ENCODE measurements at regions not wholly inside any gene's neighbourhood (a gene's known extent, or its start where the extent isn't known, plus 50 kb on each side); places are given as distances from the start of the nearest gene placed in this dataset.

DNA sequence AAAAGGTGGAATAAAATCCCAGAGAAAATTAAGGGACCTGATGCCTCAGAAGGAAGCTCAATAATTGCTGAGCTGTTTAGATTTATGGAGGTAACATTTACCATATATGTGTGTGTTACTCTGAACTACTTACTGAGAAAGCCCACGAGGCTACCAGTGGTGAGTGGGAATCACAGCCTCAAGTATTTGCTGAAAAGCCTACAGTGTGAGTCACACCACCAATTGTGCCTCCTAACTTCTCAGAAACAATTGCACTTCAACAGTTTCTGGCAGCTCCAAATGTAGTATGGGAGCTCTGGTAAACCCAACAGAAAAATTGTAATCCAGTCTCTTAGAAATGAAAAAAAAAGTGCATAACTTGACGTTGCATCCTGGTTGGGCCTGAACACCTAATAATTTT, 551.6 kb downstream of the PRDM9 start:
- Histone ChIP-seq H3F3A (ENCODE audit: insufficient read depth, low read length, poor library complexity, severe bottlenecking) (no peaks in the 10 kb centered on the region), H3K4me2 (ENCODE audit: low read length) (no peak overlapping the region), H3K9ac (ENCODE audit: low read length) (no peak overlapping the region), H3K4me3 (ENCODE audit: low read length) (no peak overlapping the region), H3K79me2 (replicated peaks; ENCODE audit: insufficient read depth, low read length) (no peaks in the 10 kb centered on the region), H3K27ac (ENCODE audit: low read length) (no peak overlapping the region), H3K9me2 (ENCODE audit: insufficient read depth, low read length) (no peaks in the 10 kb centered on the region), H3K9me3 (ENCODE audit: low read length) (no peaks in the 10 kb centered on the region), H3K36me3 (ENCODE audit: insufficient read depth, low read length) (no peaks in the 10 kb centered on the region), H3K27me3 (ENCODE audit: insufficient read depth, low read depth, low read length) (no peaks in the 10 kb centered on the region), H2AFZ (ENCODE audit: low read depth, low read length) (no peak overlapping the region), H4K20me1 (ENCODE audit: insufficient read depth) (no peaks in the 10 kb centered on the region)
- TF ChIP-seq, protein P1, sequence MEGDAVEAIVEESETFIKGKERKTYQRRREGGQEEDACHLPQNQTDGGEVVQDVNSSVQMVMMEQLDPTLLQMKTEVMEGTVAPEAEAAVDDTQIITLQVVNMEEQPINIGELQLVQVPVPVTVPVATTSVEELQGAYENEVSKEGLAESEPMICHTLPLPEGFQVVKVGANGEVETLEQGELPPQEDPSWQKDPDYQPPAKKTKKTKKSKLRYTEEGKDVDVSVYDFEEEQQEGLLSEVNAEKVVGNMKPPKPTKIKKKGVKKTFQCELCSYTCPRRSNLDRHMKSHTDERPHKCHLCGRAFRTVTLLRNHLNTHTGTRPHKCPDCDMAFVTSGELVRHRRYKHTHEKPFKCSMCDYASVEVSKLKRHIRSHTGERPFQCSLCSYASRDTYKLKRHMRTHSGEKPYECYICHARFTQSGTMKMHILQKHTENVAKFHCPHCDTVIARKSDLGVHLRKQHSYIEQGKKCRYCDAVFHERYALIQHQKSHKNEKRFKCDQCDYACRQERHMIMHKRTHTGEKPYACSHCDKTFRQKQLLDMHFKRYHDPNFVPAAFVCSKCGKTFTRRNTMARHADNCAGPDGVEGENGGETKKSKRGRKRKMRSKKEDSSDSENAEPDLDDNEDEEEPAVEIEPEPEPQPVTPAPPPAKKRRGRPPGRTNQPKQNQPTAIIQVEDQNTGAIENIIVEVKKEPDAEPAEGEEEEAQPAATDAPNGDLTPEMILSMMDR (IDR thresholded peaks at IDR 0.05; ENCODE audit: poor library complexity, severe bottlenecking) = no peak
- no peak for TF ChIP-seq TAF1 (IDR thresholded peaks at IDR 0.05; ENCODE audit: low read depth)
- TF ChIP-seq POLR2AphosphoS5 (IDR thresholded peaks at IDR 0.05) = no peak
- TF ChIP-seq EP300 (conservative IDR thresholded peaks at IDR 0.05; ENCODE audit: poor library complexity, severe bottlenecking) = no peak
- TF ChIP-seq MXI1 (conservative IDR thresholded peaks at IDR 0.05; ENCODE audit: poor library complexity, severe bottlenecking) = no peak
- no peak for TF ChIP-seq EZH2 (IDR thresholded peaks at IDR 0.05; ENCODE audit: borderline replicate concordance, insufficient read depth, low read length, poor library complexity, severe bottlenecking)
- TF ChIP-seq, protein P2, sequence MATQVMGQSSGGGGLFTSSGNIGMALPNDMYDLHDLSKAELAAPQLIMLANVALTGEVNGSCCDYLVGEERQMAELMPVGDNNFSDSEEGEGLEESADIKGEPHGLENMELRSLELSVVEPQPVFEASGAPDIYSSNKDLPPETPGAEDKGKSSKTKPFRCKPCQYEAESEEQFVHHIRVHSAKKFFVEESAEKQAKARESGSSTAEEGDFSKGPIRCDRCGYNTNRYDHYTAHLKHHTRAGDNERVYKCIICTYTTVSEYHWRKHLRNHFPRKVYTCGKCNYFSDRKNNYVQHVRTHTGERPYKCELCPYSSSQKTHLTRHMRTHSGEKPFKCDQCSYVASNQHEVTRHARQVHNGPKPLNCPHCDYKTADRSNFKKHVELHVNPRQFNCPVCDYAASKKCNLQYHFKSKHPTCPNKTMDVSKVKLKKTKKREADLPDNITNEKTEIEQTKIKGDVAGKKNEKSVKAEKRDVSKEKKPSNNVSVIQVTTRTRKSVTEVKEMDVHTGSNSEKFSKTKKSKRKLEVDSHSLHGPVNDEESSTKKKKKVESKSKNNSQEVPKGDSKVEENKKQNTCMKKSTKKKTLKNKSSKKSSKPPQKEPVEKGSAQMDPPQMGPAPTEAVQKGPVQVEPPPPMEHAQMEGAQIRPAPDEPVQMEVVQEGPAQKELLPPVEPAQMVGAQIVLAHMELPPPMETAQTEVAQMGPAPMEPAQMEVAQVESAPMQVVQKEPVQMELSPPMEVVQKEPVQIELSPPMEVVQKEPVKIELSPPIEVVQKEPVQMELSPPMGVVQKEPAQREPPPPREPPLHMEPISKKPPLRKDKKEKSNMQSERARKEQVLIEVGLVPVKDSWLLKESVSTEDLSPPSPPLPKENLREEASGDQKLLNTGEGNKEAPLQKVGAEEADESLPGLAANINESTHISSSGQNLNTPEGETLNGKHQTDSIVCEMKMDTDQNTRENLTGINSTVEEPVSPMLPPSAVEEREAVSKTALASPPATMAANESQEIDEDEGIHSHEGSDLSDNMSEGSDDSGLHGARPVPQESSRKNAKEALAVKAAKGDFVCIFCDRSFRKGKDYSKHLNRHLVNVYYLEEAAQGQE (IDR thresholded peaks at IDR 0.05; ENCODE audit: borderline replicate concordance) = no peak
- TF ChIP-seq RAD21 (conservative IDR thresholded peaks at IDR 0.05) = no peak
- TF ChIP-seq SMC3 (conservative IDR thresholded peaks at IDR 0.05; ENCODE audit: poor library complexity) = no peak

DNA sequence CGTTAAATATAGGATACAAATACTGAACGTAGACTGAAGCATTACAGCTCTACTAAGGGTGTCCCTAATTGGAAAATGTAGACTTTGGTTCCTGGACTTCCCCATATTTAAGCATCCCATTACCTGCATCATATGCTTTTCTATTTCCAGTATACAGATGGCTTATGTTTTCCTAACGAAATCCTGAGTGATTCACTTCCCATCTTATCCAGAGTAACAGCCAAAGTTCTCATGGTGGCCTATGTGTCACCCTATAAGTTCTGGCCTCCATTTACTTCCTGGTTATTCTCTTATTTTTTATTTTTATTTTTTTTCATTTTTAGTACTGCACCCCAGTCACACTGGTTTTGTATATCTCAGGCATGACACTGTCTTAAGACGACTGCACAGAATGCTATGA, 552.3 kb downstream of the PRDM9 start:
- Histone ChIP-seq H3F3A (ENCODE audit: insufficient read depth, low read length, poor library complexity, severe bottlenecking) (no peaks in the 10 kb centered on the region), H3K79me2 (replicated peaks; ENCODE audit: insufficient read depth, low read length) (no peaks in the 10 kb centered on the region), H3K9ac (ENCODE audit: low read length) (no peak overlapping the region), H4K20me1 (ENCODE audit: insufficient read depth) (no peaks in the 10 kb centered on the region), H3K9me2 (ENCODE audit: insufficient read depth, low read length) (no peaks in the 10 kb centered on the region), H3K9me3 (ENCODE audit: low read length) (no peaks in the 10 kb centered on the region), H3K36me3 (ENCODE audit: insufficient read depth, low read length) (no peaks in the 10 kb centered on the region), H3K4me3 (ENCODE audit: low read length) (no peak overlapping the region), H3K27me3 (ENCODE audit: insufficient read depth, low read depth, low read length) (no peaks in the 10 kb centered on the region), H3K4me2 (ENCODE audit: low read length) (no peak overlapping the region), H3K27ac (ENCODE audit: low read length) (no peak overlapping the region), H2AFZ (ENCODE audit: low read depth, low read length) (no peak overlapping the region)
- TF ChIP-seq MXI1 (conservative IDR thresholded peaks at IDR 0.05; ENCODE audit: poor library complexity, severe bottlenecking) (no peak), EZH2 (IDR thresholded peaks at IDR 0.05; ENCODE audit: borderline replicate concordance, insufficient read depth, low read length, poor library complexity, severe bottlenecking) (no peak), RAD21 (conservative IDR thresholded peaks at IDR 0.05) (no peak), TAF1 (IDR thresholded peaks at IDR 0.05; ENCODE audit: low read depth) (no peak), SMC3 (conservative IDR thresholded peaks at IDR 0.05; ENCODE audit: poor library complexity) (no peak), POLR2AphosphoS5 (IDR thresholded peaks at IDR 0.05) (no peak), EP300 (conservative IDR thresholded peaks at IDR 0.05; ENCODE audit: poor library complexity, severe bottlenecking) (no peak)
- TF ChIP-seq, protein P1 (IDR thresholded peaks at IDR 0.05; ENCODE audit: poor library complexity, severe bottlenecking) = no peak
- TF ChIP-seq, protein P2 (IDR thresholded peaks at IDR 0.05; ENCODE audit: borderline replicate concordance) = no peak
